ENCODE measurements at regions not wholly inside any gene's neighbourhood (a gene's known extent, or its start where the extent isn't known, plus 50 kb on each side); places are given as distances from the start of the nearest gene placed in this dataset.

GRCh38 chr11:43576320-43576802, 104.2 kb upstream of the HSD17B12 start:
- DNase-seq = no peak

GRCh38 chr11:43576803-43577521, 103.6 kb upstream of the HSD17B12 start:
- DNase-seq = peak; percentile 12 to 34

- DNase-seq = no peak
These were observed 102.8 kb upstream of the HSD17B12 start for GRCh38 chr11:43577566-43578264.

GRCh38 chr11:43578346-43579170, 102.0 kb upstream of the HSD17B12 start:
- DNase-seq = no peak

- DNase-seq = peak; percentile 38 to 44
These were observed 101.2 kb upstream of the HSD17B12 start for GRCh38 chr11:43579171-43579918.

GRCh38 chr11:43579919-43580276, 100.6 kb upstream of the HSD17B12 start:
- no peak for DNase-seq

- DNase-seq = no peak
These were observed 99.7 kb upstream of the HSD17B12 start for GRCh38 chr11:43580735-43581369.

GRCh38 chr11:43581370-43582023, 99.0 kb upstream of the HSD17B12 start:
- no peak for DNase-seq

GRCh38 chr11:43582024-43582862, 98.3 kb upstream of the HSD17B12 start:
- no peak for DNase-seq

GRCh38 chr11:43582863-43583462, 97.6 kb upstream of the HSD17B12 start:
- DNase-seq = no peak

GRCh38 chr11:43583548-43583947, 97.0 kb upstream of the HSD17B12 start:
- no peak for DNase-seq

GRCh38 chr11:43585877-43586608, 94.5 kb upstream of the HSD17B12 start:
- no peak for DNase-seq

- no peak for DNase-seq
These were observed 90.8 kb upstream of the HSD17B12 start for GRCh38 chr11:43589601-43590250.

GRCh38 chr11:43601511-43601910, 79.0 kb upstream of the HSD17B12 start:
- no peak for DNase-seq

GRCh38 chr11:43602670-43603069, 77.9 kb upstream of the HSD17B12 start:
- no peak for DNase-seq

GRCh38 chr11:43614214-43614613, 66.3 kb upstream of the HSD17B12 start:
- DNase-seq = no peak

- DNase-seq = no peak
These were observed 60.6 kb upstream of the HSD17B12 start for GRCh38 chr11:43619863-43620505.

GRCh38 chr11:43626798-43627197, 53.7 kb upstream of the HSD17B12 start:
- DNase-seq = no peak

Data from SHP77 (cell line).